HFF-Myc (cell line): ENCODE measurements at regions not wholly inside any gene's neighbourhood (a gene's known extent, or its start where the extent isn't known, plus 50 kb on each side); places are given as distances from the start of the nearest gene placed in this dataset.

Experiments used
- DNase-seq: peaks from one replicate; pipeline ENCODE4 v3.0.0-alpha.2; 2011; ENCODE audit warnings: low read depth; ENCODE audit errors: extremely low read depth
- H3K4me3 ChIP-seq: replicated peaks from 2 replicates; pipeline ENCODE4 v1.5.1; 2011; ENCODE audit warnings: low read depth, mild to moderate bottlenecking, control low read depth, low read length
- TF ChIP-seq, protein P1 (sequence below): IDR thresholded peaks from 2 replicates; pipeline ENCODE4 v1.5.1; 2012; ENCODE audit warnings: mild to moderate bottlenecking, low read depth, low read length, control low read depth; ENCODE audit errors: missing control alignments

DNA sequence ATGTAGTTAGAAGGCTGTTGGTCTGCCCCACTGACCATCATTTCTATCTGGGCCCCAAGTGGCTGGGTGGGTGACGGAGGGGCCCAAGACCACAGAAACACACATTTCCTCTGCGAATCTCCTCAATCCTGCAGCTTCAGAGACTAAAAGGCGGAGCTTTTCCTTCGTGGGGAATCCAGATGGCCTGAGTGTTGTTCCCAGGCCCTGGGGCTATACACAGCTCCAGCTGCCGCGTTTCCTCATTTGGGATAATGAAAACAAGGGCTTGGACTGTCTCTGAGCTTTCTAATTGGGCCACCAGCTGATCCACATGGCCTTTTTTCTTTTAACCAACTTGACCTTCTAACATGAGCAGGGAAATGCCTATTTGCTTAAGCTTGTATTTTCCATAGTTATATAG, 339.9 kb downstream of the CXCL12 start:
- no peak overlapping the region for H3K4me3 ChIP-seq
- TF ChIP-seq, protein P1, sequence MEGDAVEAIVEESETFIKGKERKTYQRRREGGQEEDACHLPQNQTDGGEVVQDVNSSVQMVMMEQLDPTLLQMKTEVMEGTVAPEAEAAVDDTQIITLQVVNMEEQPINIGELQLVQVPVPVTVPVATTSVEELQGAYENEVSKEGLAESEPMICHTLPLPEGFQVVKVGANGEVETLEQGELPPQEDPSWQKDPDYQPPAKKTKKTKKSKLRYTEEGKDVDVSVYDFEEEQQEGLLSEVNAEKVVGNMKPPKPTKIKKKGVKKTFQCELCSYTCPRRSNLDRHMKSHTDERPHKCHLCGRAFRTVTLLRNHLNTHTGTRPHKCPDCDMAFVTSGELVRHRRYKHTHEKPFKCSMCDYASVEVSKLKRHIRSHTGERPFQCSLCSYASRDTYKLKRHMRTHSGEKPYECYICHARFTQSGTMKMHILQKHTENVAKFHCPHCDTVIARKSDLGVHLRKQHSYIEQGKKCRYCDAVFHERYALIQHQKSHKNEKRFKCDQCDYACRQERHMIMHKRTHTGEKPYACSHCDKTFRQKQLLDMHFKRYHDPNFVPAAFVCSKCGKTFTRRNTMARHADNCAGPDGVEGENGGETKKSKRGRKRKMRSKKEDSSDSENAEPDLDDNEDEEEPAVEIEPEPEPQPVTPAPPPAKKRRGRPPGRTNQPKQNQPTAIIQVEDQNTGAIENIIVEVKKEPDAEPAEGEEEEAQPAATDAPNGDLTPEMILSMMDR: no peak
- DNase-seq: no peak

- TF ChIP-seq, protein P1: no peak
- no peak for DNase-seq
- H3K4me3 ChIP-seq: no peak overlapping the region
These were observed 340.3 kb downstream of the CXCL12 start for GRCh38 chr10:44044549-44044948.

GRCh38 chr10:44043646-44044375, 341.1 kb downstream of the CXCL12 start:
- TF ChIP-seq, protein P1: no peak
- DNase-seq: no peak
- H3K4me3 ChIP-seq: no peak overlapping the region

- no peak overlapping the region for H3K4me3 ChIP-seq
- TF ChIP-seq, protein P1: no peak
- no peak for DNase-seq
These were observed 341.8 kb downstream of the CXCL12 start for GRCh38 chr10:44042926-44043602.

DNA sequence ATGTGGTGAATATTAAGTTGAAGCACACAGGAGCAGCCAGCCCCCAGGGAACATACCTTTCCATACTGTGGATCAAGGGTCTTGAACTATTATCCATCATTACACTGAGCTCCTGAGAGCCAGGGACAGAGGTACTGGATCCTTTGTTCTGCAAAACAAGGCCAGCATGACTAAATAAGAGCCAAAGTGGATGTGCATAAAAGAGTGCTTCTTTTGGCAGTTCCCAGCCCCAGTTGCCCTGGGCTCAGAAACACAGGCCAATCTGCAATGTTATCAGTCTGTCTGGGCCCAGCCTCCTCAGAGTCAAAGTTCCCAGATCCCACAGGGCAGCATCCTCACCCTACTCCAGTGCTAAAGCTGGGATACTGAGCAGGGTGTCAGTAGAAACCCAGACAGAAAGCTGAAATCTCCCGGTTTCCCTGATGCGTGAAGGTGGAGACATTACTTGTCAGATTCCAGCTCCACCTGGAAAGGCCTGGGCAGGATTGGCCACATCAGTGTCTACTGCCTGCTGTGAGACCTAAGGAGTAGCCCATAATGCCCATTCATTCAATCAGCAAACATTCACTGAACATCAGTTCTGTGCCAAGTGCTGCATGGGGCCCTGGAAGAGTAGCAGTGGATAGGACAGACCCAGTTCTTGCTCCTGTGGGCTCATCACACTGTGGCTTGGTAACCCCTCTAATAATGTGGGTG, 342.7 kb downstream of the CXCL12 start:
- DNase-seq: no peak
- TF ChIP-seq, protein P1: no peak
- no peak overlapping the region for H3K4me3 ChIP-seq

GRCh38 chr10:44039599-44039998, 345.3 kb downstream of the CXCL12 start:
- TF ChIP-seq, protein P1: no peak
- no peak overlapping the region for H3K4me3 ChIP-seq
- no peak for DNase-seq
